ENCODE measurements at regions not wholly inside any gene's neighbourhood (a gene's known extent, or its start where the extent isn't known, plus 50 kb on each side); places are given as distances from the start of the nearest gene placed in this dataset.

GRCh38 chr12:127539226-127539858 lies 727.6 kb upstream of the TMEM132C start:
- Mint-ChIP-seq H3K36me3 (ENCODE audit: insufficient read depth in 1 of 3, low read depth in 3 of 3) (peaks cover 0 to 7% (median 2%) of the 10 kb centered on the region in 3 experiments; a peak in 2 of 7 replicates), H3K4me1 (peaks cover 15 to 22% of the 10 kb centered on the region in 2 experiments), H3K27ac (no peak overlapping the region), H3K27me3 (ENCODE audit: low read depth) (no peaks in the 10 kb centered on the region), H3K9me3 (peaks cover 6 to 8% of the 10 kb centered on the region in 2 experiments), H3K4me3 (no peak overlapping the region)
- TF ChIP-seq, protein P1, sequence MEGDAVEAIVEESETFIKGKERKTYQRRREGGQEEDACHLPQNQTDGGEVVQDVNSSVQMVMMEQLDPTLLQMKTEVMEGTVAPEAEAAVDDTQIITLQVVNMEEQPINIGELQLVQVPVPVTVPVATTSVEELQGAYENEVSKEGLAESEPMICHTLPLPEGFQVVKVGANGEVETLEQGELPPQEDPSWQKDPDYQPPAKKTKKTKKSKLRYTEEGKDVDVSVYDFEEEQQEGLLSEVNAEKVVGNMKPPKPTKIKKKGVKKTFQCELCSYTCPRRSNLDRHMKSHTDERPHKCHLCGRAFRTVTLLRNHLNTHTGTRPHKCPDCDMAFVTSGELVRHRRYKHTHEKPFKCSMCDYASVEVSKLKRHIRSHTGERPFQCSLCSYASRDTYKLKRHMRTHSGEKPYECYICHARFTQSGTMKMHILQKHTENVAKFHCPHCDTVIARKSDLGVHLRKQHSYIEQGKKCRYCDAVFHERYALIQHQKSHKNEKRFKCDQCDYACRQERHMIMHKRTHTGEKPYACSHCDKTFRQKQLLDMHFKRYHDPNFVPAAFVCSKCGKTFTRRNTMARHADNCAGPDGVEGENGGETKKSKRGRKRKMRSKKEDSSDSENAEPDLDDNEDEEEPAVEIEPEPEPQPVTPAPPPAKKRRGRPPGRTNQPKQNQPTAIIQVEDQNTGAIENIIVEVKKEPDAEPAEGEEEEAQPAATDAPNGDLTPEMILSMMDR (conservative IDR thresholded peaks at IDR 0.05) = no peak
- Histone ChIP-seq H2BK5ac (ENCODE audit: insufficient read length, low read length) (no peak overlapping the region), H2BK120ac (ENCODE audit: low read depth, low read length, poor library complexity, severe bottlenecking) (no peak overlapping the region), H2BK12ac (ENCODE audit: insufficient read length, low read depth, low read length) (no peak overlapping the region), H2BK15ac (ENCODE audit: low read depth, low read length) (no peak overlapping the region), H3K4me2 (ENCODE audit: insufficient read depth, insufficient read length, low read length) (no peak overlapping the region), H3T11ph (ENCODE audit: low read length) (no peak overlapping the region), H2BK20ac (ENCODE audit: low read depth, low read length, poor library complexity, severe bottlenecking) (no peak overlapping the region), H3K9ac (ENCODE audit: extremely low read depth, insufficient read length, low read length) (no peak overlapping the region), H4K20me1 (ENCODE audit: control insufficient read depth, insufficient read depth, insufficient read length) (no peaks in the 10 kb centered on the region), H3K4me1 (ENCODE audit: insufficient read depth, low read length) (no peaks in the 10 kb centered on the region; the same call in 1 of the 2 replicates), H4K5ac (ENCODE audit: insufficient read length, low read depth, low read length) (no peak overlapping the region), H3K27me3 (ENCODE audit: insufficient read depth, low read length) (no peaks in the 10 kb centered on the region), H3K14ac (ENCODE audit: insufficient read depth, low read length) (no peak overlapping the region), H3K23ac (ENCODE audit: insufficient read length, low read depth, low read length) (no peak overlapping the region), H3K9me3 (ENCODE audit: control insufficient read depth, low read depth, low read length) (no peaks in the 10 kb centered on the region), H4K8ac (replicated peaks; ENCODE audit: insufficient read length, low read depth, low read length) (no peak overlapping the region), H2AFZ (ENCODE audit: low read length) (no peak overlapping the region), H3K23me2 (ENCODE audit: insufficient read length, low read depth, low read length, poor library complexity, severe bottlenecking) (no peaks in the 10 kb centered on the region), H3K79me2 (ENCODE audit: insufficient read depth, low read length) (no peaks in the 10 kb centered on the region), H3K27ac (ENCODE audit: insufficient read length, low read depth, low read length) (no peak overlapping the region), H3K79me1 (ENCODE audit: insufficient read depth, low read depth, low read length, poor library complexity, severe bottlenecking) (no peaks in the 10 kb centered on the region), H3K56ac (ENCODE audit: insufficient read length, low read depth, low read length) (no peak overlapping the region), H4K91ac (ENCODE audit: insufficient read length, low read depth, low read length) (no peak overlapping the region), H3K4ac (ENCODE audit: low read depth, low read length) (no peak overlapping the region), H3K18ac (ENCODE audit: insufficient read length, low read depth, low read length) (no peak overlapping the region), H2AK5ac (ENCODE audit: insufficient read length, low read length) (no peak overlapping the region)
- no CpG with 5 or more reads among the region's 12 CpGs for WGBS (ENCODE audit: extremely low coverage, insufficient read length, low lambda C conversion rate)
- DNase-seq = peak; percentile 52

Measured in H9 (cell line).